Ovary (tissue), 7 donors: ENCODE measurements at regions not wholly inside any gene's neighbourhood (a gene's known extent, or its start where the extent isn't known, plus 50 kb on each side); places are given as distances from the start of the nearest gene placed in this dataset.

ENCODE experiments used
- DNase-seq, 5 donors: peaks; one replicate each; pipeline ENCODE4 v3.0.0-alpha.2; 2019 to 2020
- H3K27ac ChIP-seq, 2 donors: fragments of 200-600 bp; one replicate each; pipeline versions ENCODE4 v1.5.1 to v1.8.0; 2019 to 2022
- H3K27me3 ChIP-seq: fragments of 200-600 bp; one replicate; pipeline ENCODE4 v1.8.0; 2022
- H3K36me3 ChIP-seq: fragments of 200-600 bp; sonication (generic); one replicate; pipeline ENCODE4 v1.5.1; 2019
- H3K4me1 ChIP-seq: one replicate; pipeline ENCODE4 v1.8.1; 2013; ENCODE audit warnings: mild to moderate bottlenecking, moderate library complexity; ENCODE audit not compliant: insufficient read depth
- H3K4me3 ChIP-seq: fragments of 200-600 bp; sonication (generic); one replicate; pipeline ENCODE4 v1.5.1; 2017
- H3K9me3 ChIP-seq, 2 donors: fragments of 200-600 bp in 1 of 2; sonication (generic) in 1 of 2; one replicate each; pipeline versions ENCODE4 v1.5.1 to v1.8.1; 2013 to 2019; ENCODE audit warnings: mild to moderate bottlenecking in 1 of 2, moderate library complexity in 1 of 2
- EP300 ChIP-seq: sonication (generic); formaldehyde crosslinking; IDR thresholded peaks from one replicate; pipeline ENCODE4 v1.6.1; 2017; ENCODE audit warnings: antibody characterized with exemption
- POLR2A ChIP-seq: fragments of 450-650 bp; IDR thresholded peaks from one replicate; pipeline ENCODE4 v1.6.1; 2017; ENCODE audit warnings: antibody characterized with exemption, mild to moderate bottlenecking, moderate library complexity
- WGBS, 3 donors: extraction: QIAGEN DNeasy Blood & Tissue Kit in 1 of 3; methylation state at CpG; one replicate each; pipeline versions ENCODE4 v1.1.5 to v1.1.7; 2013 to 2017; 5-methylcytosine and 5-hydroxymethylcytosine counted together
- intact Hi-C, 4 donors: fragments of 100-400 bp; cut with DNase I; formaldehyde crosslinking; loops; one replicate each; pipeline versions ENCODE4 v1.11.0 to v1.15.1; 2022 to 2023
- TF ChIP-seq, protein P1 (sequence below), 3 donors: fragments of 450-650 bp in 2 of 3; fragments of 200-600 bp in 1 of 3; IDR thresholded peaks; one replicate each; pipeline versions ENCODE4 v1.5.1 to v1.8.0; 2016 to 2022; ENCODE audit warnings: antibody characterized with exemption in 3 of 3, mild to moderate bottlenecking in 1 of 3
- donor health status: DM: no; HTN: no; CAD: no; lungs with moderate emphysema.
- donor health status: DM: no; HTN: no; CAD: no.
- donor health status: Bipolar disorder and iron deficiency.
- donor health status: DM: no; HTN: no; CAD: no.
- donor health status: DM: yes; HTN: yes; CAD: no.

DNA sequence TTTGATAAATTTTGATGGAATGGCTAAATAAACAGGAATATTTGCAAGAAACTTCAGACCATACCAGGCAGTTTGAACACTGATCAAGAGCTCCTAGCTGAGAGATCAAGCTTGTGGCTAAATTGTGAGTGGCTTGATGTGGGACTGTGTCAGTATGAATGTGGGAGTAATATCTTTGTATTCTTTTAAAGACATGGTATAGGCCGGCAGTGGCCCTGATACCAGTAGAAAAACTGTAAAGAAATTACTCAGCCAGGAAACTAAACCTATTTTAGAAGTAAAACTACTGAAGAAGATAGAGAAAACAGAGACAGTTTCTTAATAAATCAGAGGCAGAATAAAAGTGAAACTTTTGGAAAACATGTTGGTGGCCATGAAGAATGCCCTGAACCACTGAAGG lies 608.4 kb upstream of the SYNCRIP start:
- no peak overlapping the region for H3K27ac ChIP-seq
- H3K9me3 ChIP-seq = no peaks in the 10 kb centered on the region
- WGBS, 3 donors = 20 to 56% (median 50%) methylated on average over 1 of the region's 1 CpG
- no peak for DNase-seq
- no peak for TF ChIP-seq POLR2A
- TF ChIP-seq EP300 = no peak
- TF ChIP-seq, protein P1, sequence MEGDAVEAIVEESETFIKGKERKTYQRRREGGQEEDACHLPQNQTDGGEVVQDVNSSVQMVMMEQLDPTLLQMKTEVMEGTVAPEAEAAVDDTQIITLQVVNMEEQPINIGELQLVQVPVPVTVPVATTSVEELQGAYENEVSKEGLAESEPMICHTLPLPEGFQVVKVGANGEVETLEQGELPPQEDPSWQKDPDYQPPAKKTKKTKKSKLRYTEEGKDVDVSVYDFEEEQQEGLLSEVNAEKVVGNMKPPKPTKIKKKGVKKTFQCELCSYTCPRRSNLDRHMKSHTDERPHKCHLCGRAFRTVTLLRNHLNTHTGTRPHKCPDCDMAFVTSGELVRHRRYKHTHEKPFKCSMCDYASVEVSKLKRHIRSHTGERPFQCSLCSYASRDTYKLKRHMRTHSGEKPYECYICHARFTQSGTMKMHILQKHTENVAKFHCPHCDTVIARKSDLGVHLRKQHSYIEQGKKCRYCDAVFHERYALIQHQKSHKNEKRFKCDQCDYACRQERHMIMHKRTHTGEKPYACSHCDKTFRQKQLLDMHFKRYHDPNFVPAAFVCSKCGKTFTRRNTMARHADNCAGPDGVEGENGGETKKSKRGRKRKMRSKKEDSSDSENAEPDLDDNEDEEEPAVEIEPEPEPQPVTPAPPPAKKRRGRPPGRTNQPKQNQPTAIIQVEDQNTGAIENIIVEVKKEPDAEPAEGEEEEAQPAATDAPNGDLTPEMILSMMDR (IDR thresholded peaks at IDR 0.05) = no peak
- H3K27me3 ChIP-seq = no peaks in the 10 kb centered on the region
- H3K4me1 ChIP-seq = peaks cover 1% of the 10 kb centered on the region
- H3K4me3 ChIP-seq = no peak overlapping the region
- intact Hi-C loops = no loop called here
- no peaks in the 10 kb centered on the region for H3K36me3 ChIP-seq

DNA sequence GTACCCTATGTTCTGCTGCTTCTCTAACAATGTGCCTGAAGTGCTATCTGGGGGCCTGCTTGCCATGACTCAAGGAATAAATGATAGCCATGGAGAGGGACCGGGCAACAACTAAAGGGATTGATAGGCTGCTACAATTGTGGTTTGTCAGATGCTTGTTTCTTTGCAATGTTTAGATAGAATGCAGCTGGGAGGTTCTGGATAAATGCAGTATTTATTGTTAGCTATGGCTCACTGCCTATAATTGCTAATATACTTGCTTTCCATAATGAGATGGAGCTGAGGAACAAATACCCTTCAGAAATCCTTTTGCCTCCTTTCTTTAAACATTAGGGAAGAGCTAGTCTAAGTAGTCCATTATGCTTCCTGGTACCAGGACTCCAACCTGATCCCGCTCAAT lies 575.2 kb upstream of the SYNCRIP start:
- intact Hi-C loops = no loop called here
- TF ChIP-seq EP300 (no peak), POLR2A (no peak)
- TF ChIP-seq, protein P1 (IDR thresholded peaks at IDR 0.05) = no peak
- H3K4me1 ChIP-seq = no peaks in the 10 kb centered on the region
- no peak overlapping the region for H3K27ac ChIP-seq
- no peak for DNase-seq
- WGBS, 3 donors = 11 to 58% (median 45%) methylated on average over 2 of the region's 2 CpGs
- H3K27me3 ChIP-seq = no peaks in the 10 kb centered on the region
- no peaks in the 10 kb centered on the region for H3K36me3 ChIP-seq
- H3K9me3 ChIP-seq = no peaks in the 10 kb centered on the region
- no peak overlapping the region for H3K4me3 ChIP-seq

DNA sequence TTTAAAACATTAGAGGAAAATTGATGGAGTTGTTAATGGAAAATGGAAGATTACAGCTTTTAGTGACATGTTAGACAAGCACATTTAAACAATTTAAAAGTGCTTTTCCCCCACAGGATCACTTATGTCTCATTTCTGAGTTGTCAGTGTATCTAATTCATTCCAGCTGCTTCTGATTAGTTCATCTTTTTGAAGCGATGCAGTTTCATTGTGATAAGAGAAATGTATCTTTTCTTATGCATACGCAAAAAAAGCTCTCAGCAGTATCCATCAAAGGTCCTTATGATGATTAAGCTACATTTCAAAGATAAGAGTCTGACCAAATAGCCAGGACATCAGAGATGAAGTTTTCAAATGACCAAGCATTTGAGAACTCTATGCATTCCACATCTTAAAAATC lies 572.6 kb upstream of the SYNCRIP start:
- WGBS, 3 donors = 33 to 47% (median 37%) methylated on average over 2 of the region's 2 CpGs
- H3K9me3 ChIP-seq = no peaks in the 10 kb centered on the region
- intact Hi-C loops = no loop called here
- H3K27me3 ChIP-seq = no peaks in the 10 kb centered on the region
- no peaks in the 10 kb centered on the region for H3K36me3 ChIP-seq
- H3K4me1 ChIP-seq = no peaks in the 10 kb centered on the region
- H3K4me3 ChIP-seq = no peak overlapping the region
- no peak overlapping the region for H3K27ac ChIP-seq
- TF ChIP-seq EP300 = no peak
- TF ChIP-seq, protein P1 (IDR thresholded peaks at IDR 0.05) = no peak
- TF ChIP-seq POLR2A = no peak
- DNase-seq = no peak

DNA sequence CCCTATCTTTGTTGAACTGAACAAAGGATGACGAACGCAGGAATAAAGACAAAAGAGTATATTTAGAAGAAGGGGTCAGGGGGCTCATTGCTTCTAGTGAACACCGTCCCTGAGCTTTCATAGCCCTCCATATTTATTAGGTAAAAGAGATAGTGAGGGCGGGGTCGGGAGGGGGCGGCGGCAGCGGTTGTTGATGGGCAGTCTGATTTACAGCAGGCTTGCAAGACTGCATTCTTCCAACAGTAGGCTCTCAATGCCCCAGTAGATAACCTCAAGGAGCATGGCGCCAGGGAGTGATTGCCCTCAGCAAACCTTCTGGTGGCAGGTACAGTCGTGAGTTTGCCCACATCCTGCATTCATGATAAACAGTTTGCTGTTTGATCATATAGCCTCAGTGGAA lies 563.3 kb upstream of the SYNCRIP start:
- WGBS, 3 donors = 63 to 67% (median 65%) methylated on average over 10 of the region's 10 CpGs
- no peaks in the 10 kb centered on the region for H3K36me3 ChIP-seq
- DNase-seq = no peak
- no peaks in the 10 kb centered on the region for H3K9me3 ChIP-seq
- H3K4me1 ChIP-seq = no peaks in the 10 kb centered on the region
- no peak overlapping the region for H3K27ac ChIP-seq
- TF ChIP-seq, protein P1 (IDR thresholded peaks at IDR 0.05) = no peak
- TF ChIP-seq POLR2A = no peak
- no peak for TF ChIP-seq EP300
- H3K4me3 ChIP-seq = no peak overlapping the region
- intact Hi-C loops = no loop called here
- H3K27me3 ChIP-seq = no peaks in the 10 kb centered on the region

DNA sequence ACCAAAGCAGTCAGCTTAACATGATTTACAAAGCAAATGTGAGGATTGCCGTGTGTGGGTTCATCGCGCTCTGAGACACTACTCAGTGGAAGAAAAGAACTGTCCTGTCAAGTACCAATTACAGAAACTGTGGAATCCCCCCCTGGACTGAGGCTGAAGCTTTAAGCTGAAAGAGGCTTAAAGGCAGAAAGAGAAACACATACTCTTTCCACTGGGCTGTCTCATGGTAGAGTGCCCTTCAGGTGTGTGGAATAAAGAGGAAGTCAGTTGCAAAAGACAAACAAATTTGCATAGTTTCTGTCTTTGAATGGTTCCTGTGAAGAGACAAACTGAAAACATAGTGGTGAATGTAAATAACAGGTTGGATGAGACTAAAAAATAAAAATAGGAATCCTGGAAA lies 560.4 kb upstream of the SYNCRIP start:
- no peak for TF ChIP-seq EP300
- TF ChIP-seq POLR2A = no peak
- TF ChIP-seq, protein P1 (IDR thresholded peaks at IDR 0.05) = no peak
- H3K9me3 ChIP-seq = no peaks in the 10 kb centered on the region
- no peaks in the 10 kb centered on the region for H3K27me3 ChIP-seq
- H3K4me1 ChIP-seq = no peaks in the 10 kb centered on the region
- 81 to 86% (median 82%) methylated on average over 3 of the region's 3 CpGs for WGBS, 3 donors
- intact Hi-C loops = no loop called here
- H3K36me3 ChIP-seq = no peaks in the 10 kb centered on the region
- DNase-seq = no peak
- H3K4me3 ChIP-seq = no peak overlapping the region
- H3K27ac ChIP-seq = no peak overlapping the region
